SK-N-SH (cell line): ENCODE measurements at regions not wholly inside any gene's neighbourhood (a gene's known extent, or its start where the extent isn't known, plus 50 kb on each side); places are given as distances from the start of the nearest gene placed in this dataset.

Source experiments
- CTCF ChIA-PET: fragments of 300-600, 350-600 bp; formaldehyde crosslinking; extraction: SDS; loops from one replicate; lab custom pipeline; 2021; lab: Yijun Ruan, JAX
- POLR2A ChIA-PET: fragments of 350-600 bp; sonication (Branson Sonifier 250); formaldehyde crosslinking; extraction: SDS; loops from one replicate; lab custom pipeline; 2020; ENCODE audit warnings: antibody characterized with exemption, inconsistent platforms; lab: Yijun Ruan, JAX
- DNase-seq: peaks from one replicate; pipeline ENCODE4 v3.0.0; 2012
- H2AFZ ChIP-seq: fragments of 200-600 bp; sonication (generic); 2 replicates; pipeline ENCODE4 v1.8.1; 2016; ENCODE audit warnings: antibody characterized with exemption, mild to moderate bottlenecking, low read depth
- H3F3A ChIP-seq: fragments of 200-600 bp; sonication (generic); replicated peaks from 2 replicates; pipeline ENCODE3; 2016; ENCODE audit warnings: antibody characterized with exemption, mild to moderate bottlenecking; ENCODE audit not compliant: insufficient read depth
- H3K27ac ChIP-seq, 2 experiments: fragments of 200-500 bp in 1 of 2; fragments of 200-600 bp in 1 of 2; sonication (Bioruptor generic) in 1 of 2; sonication (generic), shearing (Covaris generic) in 1 of 2; 2 replicates each; pipeline versions ENCODE4 v1.5.1 to v1.6.1; 2014 to 2016; ENCODE audit warnings: low read depth in 2 of 2, inconsistent platforms in 1 of 2, low read length in 1 of 2, mild to moderate bottlenecking in 1 of 2, mixed read lengths in 1 of 2
- H3K27me3 ChIP-seq: fragments of 200-600 bp; sonication (generic), shearing (Covaris generic); 2 replicates; pipeline ENCODE4 v1.6.1; 2016; ENCODE audit warnings: mixed run types; ENCODE audit not compliant: insufficient read depth
- H3K36me3 ChIP-seq, 2 experiments: fragments of 200-500 bp in 1 of 2; fragments of 200-600 bp in 1 of 2; sonication (Bioruptor generic) in 1 of 2; sonication (generic) in 1 of 2; replicated peaks in 1 of 2; 2 replicates each; pipeline versions ENCODE3 to v1.5.1; 2014 to 2016; ENCODE audit warnings: low read length in 1 of 2, mild to moderate bottlenecking in 1 of 2; ENCODE audit not compliant: insufficient read depth in 2 of 2, control insufficient read depth in 1 of 2
- H3K4me1 ChIP-seq, 2 experiments: fragments of 200-500 bp in 1 of 2; fragments of 200-600 bp in 1 of 2; sonication (Bioruptor generic) in 1 of 2; sonication (generic), shearing (Covaris generic) in 1 of 2; 2 replicates each; pipeline versions ENCODE4 v1.5.1 to v1.6.1; 2014 to 2016; ENCODE audit warnings: low read depth in 1 of 2, low read length in 1 of 2, mixed run types in 1 of 2; ENCODE audit not compliant: insufficient read depth in 2 of 2, control insufficient read depth in 1 of 2
- H3K4me2 ChIP-seq: fragments of 200-600 bp; sonication (generic), shearing (Covaris generic); 2 replicates; pipeline ENCODE4 v1.6.1; 2017; ENCODE audit warnings: mixed run types
- H3K4me3 ChIP-seq, 2 experiments: fragments of 200-500 bp in 1 of 2; fragments of 200-600 bp in 1 of 2; sonication (Bioruptor generic) in 1 of 2; sonication (generic), shearing (Covaris generic) in 1 of 2; 2 replicates each; pipeline versions ENCODE4 v1.5.1 to v1.8.1; 2014 to 2016; ENCODE audit warnings: low read depth in 2 of 2, inconsistent platforms in 1 of 2, low read length in 1 of 2, mild to moderate bottlenecking in 1 of 2, mixed read lengths in 1 of 2, moderate library complexity in 1 of 2
- H3K79me2 ChIP-seq: fragments of 200-600 bp; sonication (generic); 2 replicates; pipeline ENCODE4 v1.8.1; 2017; ENCODE audit warnings: mild to moderate bottlenecking; ENCODE audit not compliant: insufficient read depth
- H3K9ac ChIP-seq: fragments of 200-600 bp; sonication (generic); 2 replicates; pipeline ENCODE4 v1.6.1; 2017; ENCODE audit warnings: mixed run types
- H3K9me2 ChIP-seq: fragments of 200-600 bp; sonication (generic); 2 replicates; pipeline ENCODE4 v1.6.1; 2017; ENCODE audit warnings: mixed run types
- H3K9me3 ChIP-seq: fragments of 200-600 bp; sonication (generic); 2 replicates; pipeline ENCODE4 v1.6.1; 2017; ENCODE audit warnings: mixed run types, mild to moderate bottlenecking, moderate library complexity
- H4K20me1 ChIP-seq: fragments of 200-600 bp; sonication (generic); 2 replicates; pipeline ENCODE4 v1.6.1; 2017; ENCODE audit warnings: mild to moderate bottlenecking, mixed run types; ENCODE audit not compliant: insufficient read depth
- CHD2 ChIP-seq: fragments of 150-350 bp; IDR thresholded peaks from 2 replicates; pipeline ENCODE4 v1.6.1; 2018; ENCODE audit warnings: low read length; ENCODE audit not compliant: partially characterized antibody
- ELF1 ChIP-seq: IDR thresholded peaks from 2 replicates; pipeline ENCODE4 v1.4.0; 2012
- EP300 ChIP-seq, 2 experiments: IDR thresholded peaks; 2 replicates each; pipeline versions ENCODE4 v1.4.0 to v1.6.1; 2012; ENCODE audit warnings: borderline replicate concordance in 1 of 2, low read depth in 1 of 2, low read length in 1 of 2
- FOXJ3 ChIP-seq: sonication (generic); formaldehyde crosslinking; IDR thresholded peaks from 2 replicates; pipeline ENCODE4 v1.5.1; 2020; ENCODE audit warnings: mild to moderate bottlenecking, missing genetic modification reagents
- GABPA ChIP-seq: IDR thresholded peaks from 2 replicates; pipeline ENCODE4 v1.4.0; 2012; ENCODE audit warnings: low read depth, mild to moderate bottlenecking
- JUND ChIP-seq: IDR thresholded peaks from 2 replicates; pipeline ENCODE4 v1.4.0; 2012
- MAX ChIP-seq: IDR thresholded peaks from 2 replicates; pipeline ENCODE4 v1.4.0; 2012; ENCODE audit warnings: low read depth
- PBX3 ChIP-seq: IDR thresholded peaks from 2 replicates; pipeline ENCODE4; 2012
- RAD21 ChIP-seq: IDR thresholded peaks from 2 replicates; pipeline ENCODE4 v1.6.1; 2012; ENCODE audit warnings: mild to moderate bottlenecking, low read length
- RCOR1 ChIP-seq: fragments of 150-350 bp; IDR thresholded peaks from 2 replicates; pipeline ENCODE4 v1.6.1; 2017; ENCODE audit warnings: antibody characterized with exemption, low read length
- REST ChIP-seq: IDR thresholded peaks from 2 replicates; pipeline ENCODE4 v1.6.1; 2012; ENCODE audit warnings: mild to moderate bottlenecking, low read depth, low read length, moderate library complexity
- RFX5 ChIP-seq: IDR thresholded peaks from 2 replicates; pipeline ENCODE4 v1.6.1; 2012; ENCODE audit warnings: mild to moderate bottlenecking, improper control_type of control experiment, low read length
- TCF12 ChIP-seq: IDR thresholded peaks from 2 replicates; pipeline ENCODE4 v1.4.0; 2012
- USF1 ChIP-seq: IDR thresholded peaks from 2 replicates; pipeline ENCODE4 v1.4.0; 2012; ENCODE audit warnings: low read depth, borderline replicate concordance
- USF2 ChIP-seq: fragments of 150-350 bp; IDR thresholded peaks from 2 replicates; pipeline ENCODE4 v1.6.1; 2017; ENCODE audit warnings: antibody characterized with exemption, low read length, low read depth, borderline replicate concordance
- YY1 ChIP-seq: IDR thresholded peaks from 2 replicates; pipeline ENCODE4 v1.4.0; 2012; ENCODE audit warnings: low read depth, mild to moderate bottlenecking
- ZBTB33 ChIP-seq: IDR thresholded peaks from 2 replicates; pipeline ENCODE4 v1.4.0; 2012; ENCODE audit warnings: low read depth, borderline replicate concordance
- WGBS: methylation state at CpG from one replicate; pipeline ENCODE4 v1.1.6; 2017; ENCODE audit warnings: low lambda C conversion rate; 5-methylcytosine and 5-hydroxymethylcytosine counted together

- H3K79me2 ChIP-seq = no peaks in the 10 kb centered on the region
- H3K9me2 ChIP-seq = no peaks in the 10 kb centered on the region
- no peaks in the 10 kb centered on the region for H4K20me1 ChIP-seq
- H3K4me1 ChIP-seq = no peaks in the 10 kb centered on the region
- H3F3A ChIP-seq = no peaks in the 10 kb centered on the region
- H3K9ac ChIP-seq = no peak overlapping the region
- no peak overlapping the region for H3K27ac ChIP-seq
- CTCF ChIA-PET = interaction anchor here (1.0 to 1.2 kb wide), 2 partner anchors 12 to 190 kb away, joined by 3 read pairs; no protein-coding TSS in a partner anchor
- no peak overlapping the region for H3K4me2 ChIP-seq
- H3K9me3 ChIP-seq = no peaks in the 10 kb centered on the region
- H3K36me3 ChIP-seq = no peaks in the 10 kb centered on the region
- 43% methylated on average over 2 of the region's 2 CpGs for WGBS
- H3K4me3 ChIP-seq = no peak overlapping the region
- no peak overlapping the region for H2AFZ ChIP-seq
- POLR2A ChIA-PET = no interaction called here
- no peak for TF ChIP-seq JUND
- TF ChIP-seq CHD2 = peak; percentile 21
- DNase-seq = peak; percentile 11
- H3K27me3 ChIP-seq = no peaks in the 10 kb centered on the region; the same call in 1 of the 2 replicates
These were observed 108.7 kb upstream of the FUNDC1 start for GRCh38 chrX:44651358-44651757.

GRCh38 chrX:44643723-44644122, 101.1 kb upstream of the FUNDC1 start:
- Histone ChIP-seq H3K27ac (no peak overlapping the region), H3K4me3 (no peak overlapping the region), H3K9ac (no peak overlapping the region), H3K27me3 (no peaks in the 10 kb centered on the region; the same call in 1 of the 2 replicates), H3K79me2 (no peaks in the 10 kb centered on the region), H3K4me1 (no peaks in the 10 kb centered on the region), H2AFZ (no peak overlapping the region), H4K20me1 (no peaks in the 10 kb centered on the region), H3K4me2 (no peak overlapping the region), H3K36me3 (no peaks in the 10 kb centered on the region), H3K9me3 (no peaks in the 10 kb centered on the region), H3K9me2 (no peaks in the 10 kb centered on the region), H3F3A (no peaks in the 10 kb centered on the region)
- DNase-seq = no peak
- ChIA-PET CTCF (no interaction called here), POLR2A (no interaction called here)
- 14% methylated on average over 5 of the region's 5 CpGs for WGBS
- TF ChIP-seq TCF12 = no peak
- no peak for TF ChIP-seq RFX5
- no peak for TF ChIP-seq EP300 (IDR thresholded peaks at IDR 0.05; ENCODE audit: borderline replicate concordance in 1 of 2, low read depth in 1 of 2, low read length in 1 of 2)
- TF ChIP-seq MAX = no peak
- TF ChIP-seq USF1 = no peak
- TF ChIP-seq RCOR1 = no peak
- no peak for TF ChIP-seq REST
- TF ChIP-seq ZBTB33 = no peak
- TF ChIP-seq PBX3 = no peak
- TF ChIP-seq RAD21 = no peak
- no peak for TF ChIP-seq YY1
- TF ChIP-seq ELF1 = no peak
- TF ChIP-seq FOXJ3 = no peak
- TF ChIP-seq USF2 = no peak
- no peak for TF ChIP-seq GABPA
